Osteocyte (in vitro differentiated cells): ENCODE measurements at regions not wholly inside any gene's neighbourhood (a gene's known extent, or its start where the extent isn't known, plus 50 kb on each side); places are given as distances from the start of the nearest gene placed in this dataset.

Experiments used
- DNase-seq: peaks from one replicate; pipeline ENCODE4 v3.0.0; 2021; ENCODE audit warnings: mixed read lengths; ENCODE audit not compliant: unreplicated experiment; ENCODE audit errors: extremely low spot score
- H3K27ac Mint-ChIP-seq: one replicate; pipeline ENCODE4 v1.8.0; 2021; ENCODE audit warnings: mild to moderate bottlenecking, mixed read lengths; ENCODE audit not compliant: unreplicated experiment
- H3K27me3 Mint-ChIP-seq: one replicate; pipeline ENCODE4 v1.8.0; 2021; ENCODE audit warnings: mixed read lengths; ENCODE audit not compliant: unreplicated experiment
- H3K36me3 Mint-ChIP-seq: one replicate; pipeline ENCODE4 v1.8.0; 2021; ENCODE audit warnings: mixed read lengths; ENCODE audit not compliant: unreplicated experiment
- H3K4me1 Mint-ChIP-seq: one replicate; pipeline ENCODE4 v1.8.0; 2021; ENCODE audit warnings: mixed read lengths; ENCODE audit not compliant: unreplicated experiment
- H3K4me3 Mint-ChIP-seq: one replicate; pipeline ENCODE4 v1.8.0; 2021; ENCODE audit warnings: mild to moderate bottlenecking, moderate library complexity, mixed read lengths; ENCODE audit not compliant: unreplicated experiment
- H3K9me3 Mint-ChIP-seq: one replicate; pipeline ENCODE4 v1.8.0; 2021; ENCODE audit warnings: mixed read lengths; ENCODE audit not compliant: unreplicated experiment
- TF ChIP-seq, protein P1 (sequence below): fragments of 200-600 bp; sonication (generic); IDR thresholded peaks from 2 replicates; pipeline ENCODE4 v1.5.0; 2021; ENCODE audit warnings: antibody characterized with exemption, mild to moderate bottlenecking, moderate library complexity

DNA sequence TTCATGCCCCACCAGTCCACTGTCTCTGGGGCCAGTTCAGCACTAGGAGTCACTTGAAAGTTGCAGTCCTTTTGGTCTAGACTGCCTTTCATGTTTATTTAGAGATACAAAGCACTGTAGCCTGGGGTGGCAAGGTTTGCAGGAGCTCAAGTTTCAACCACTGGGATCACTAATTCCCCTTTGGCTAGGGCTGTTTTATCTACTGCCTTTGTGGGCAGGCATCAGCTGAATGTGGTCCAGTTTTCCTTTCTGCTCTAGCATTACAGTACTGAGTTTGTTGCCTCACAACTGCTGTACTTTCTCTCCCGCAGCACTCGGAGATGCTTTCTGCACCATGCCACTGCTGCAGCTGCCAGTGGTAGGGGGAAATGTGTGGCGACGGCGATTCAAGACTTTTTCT is 222.3 kb upstream of the HDX start:
- Mint-ChIP-seq H3K27ac (no peak overlapping the region), H3K27me3 (no peaks in the 10 kb centered on the region), H3K4me3 (no peak overlapping the region), H3K4me1 (no peaks in the 10 kb centered on the region), H3K9me3 (no peaks in the 10 kb centered on the region), H3K36me3 (no peaks in the 10 kb centered on the region)
- no peak for DNase-seq
- TF ChIP-seq, protein P1, sequence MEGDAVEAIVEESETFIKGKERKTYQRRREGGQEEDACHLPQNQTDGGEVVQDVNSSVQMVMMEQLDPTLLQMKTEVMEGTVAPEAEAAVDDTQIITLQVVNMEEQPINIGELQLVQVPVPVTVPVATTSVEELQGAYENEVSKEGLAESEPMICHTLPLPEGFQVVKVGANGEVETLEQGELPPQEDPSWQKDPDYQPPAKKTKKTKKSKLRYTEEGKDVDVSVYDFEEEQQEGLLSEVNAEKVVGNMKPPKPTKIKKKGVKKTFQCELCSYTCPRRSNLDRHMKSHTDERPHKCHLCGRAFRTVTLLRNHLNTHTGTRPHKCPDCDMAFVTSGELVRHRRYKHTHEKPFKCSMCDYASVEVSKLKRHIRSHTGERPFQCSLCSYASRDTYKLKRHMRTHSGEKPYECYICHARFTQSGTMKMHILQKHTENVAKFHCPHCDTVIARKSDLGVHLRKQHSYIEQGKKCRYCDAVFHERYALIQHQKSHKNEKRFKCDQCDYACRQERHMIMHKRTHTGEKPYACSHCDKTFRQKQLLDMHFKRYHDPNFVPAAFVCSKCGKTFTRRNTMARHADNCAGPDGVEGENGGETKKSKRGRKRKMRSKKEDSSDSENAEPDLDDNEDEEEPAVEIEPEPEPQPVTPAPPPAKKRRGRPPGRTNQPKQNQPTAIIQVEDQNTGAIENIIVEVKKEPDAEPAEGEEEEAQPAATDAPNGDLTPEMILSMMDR: no peak

DNA sequence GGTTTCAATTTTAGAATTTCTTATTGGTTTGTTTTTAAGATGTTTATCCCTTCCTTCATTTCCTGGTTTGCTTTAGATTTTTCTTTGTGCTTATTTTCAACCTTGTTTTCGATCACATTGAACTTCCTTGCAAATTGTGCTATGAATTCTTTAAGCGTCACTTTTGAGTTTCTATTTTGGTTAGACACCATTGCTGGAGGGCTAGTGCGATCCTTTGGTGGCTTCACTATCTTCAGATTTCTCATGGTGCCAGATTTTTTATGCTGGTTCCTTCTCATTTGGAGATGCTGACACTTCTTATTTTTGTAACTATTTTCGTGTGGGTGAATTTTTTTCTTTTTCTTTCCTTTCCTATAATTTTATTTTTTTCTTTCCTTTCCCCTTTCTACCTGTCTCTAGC is 227.2 kb upstream of the HDX start:
- TF ChIP-seq, protein P1: no peak
- no peak overlapping the region for H3K27ac Mint-ChIP-seq
- no peaks in the 10 kb centered on the region for H3K36me3 Mint-ChIP-seq
- no peaks in the 10 kb centered on the region for H3K9me3 Mint-ChIP-seq
- no peak overlapping the region for H3K4me3 Mint-ChIP-seq
- no peak for DNase-seq
- H3K27me3 Mint-ChIP-seq: no peaks in the 10 kb centered on the region
- H3K4me1 Mint-ChIP-seq: no peaks in the 10 kb centered on the region

DNA sequence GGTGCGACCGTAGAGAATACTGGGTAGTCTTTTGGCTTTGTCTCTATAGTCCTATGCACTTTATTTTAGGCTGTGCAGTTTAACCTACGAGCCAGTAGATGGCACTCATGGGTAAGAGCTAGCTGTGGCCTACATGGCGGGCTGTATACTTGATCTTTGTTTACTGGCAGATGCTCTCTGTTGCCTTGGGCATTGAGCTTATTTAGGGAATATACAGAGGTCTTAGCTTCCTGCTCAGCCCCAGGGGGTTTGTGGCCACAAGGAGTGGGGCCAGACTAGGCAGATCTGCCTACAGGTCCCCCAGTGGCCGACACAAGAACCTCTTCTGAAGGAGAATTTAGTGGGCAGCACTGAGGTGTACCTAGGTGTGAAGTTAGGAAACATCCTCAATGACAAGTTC is 227.6 kb upstream of the HDX start:
- no peaks in the 10 kb centered on the region for H3K9me3 Mint-ChIP-seq
- H3K27ac Mint-ChIP-seq: no peak overlapping the region
- no peak for DNase-seq
- H3K4me3 Mint-ChIP-seq: no peak overlapping the region
- TF ChIP-seq, protein P1: peak; percentile 69
- H3K4me1 Mint-ChIP-seq: no peaks in the 10 kb centered on the region
- no peaks in the 10 kb centered on the region for H3K27me3 Mint-ChIP-seq
- no peaks in the 10 kb centered on the region for H3K36me3 Mint-ChIP-seq

DNA sequence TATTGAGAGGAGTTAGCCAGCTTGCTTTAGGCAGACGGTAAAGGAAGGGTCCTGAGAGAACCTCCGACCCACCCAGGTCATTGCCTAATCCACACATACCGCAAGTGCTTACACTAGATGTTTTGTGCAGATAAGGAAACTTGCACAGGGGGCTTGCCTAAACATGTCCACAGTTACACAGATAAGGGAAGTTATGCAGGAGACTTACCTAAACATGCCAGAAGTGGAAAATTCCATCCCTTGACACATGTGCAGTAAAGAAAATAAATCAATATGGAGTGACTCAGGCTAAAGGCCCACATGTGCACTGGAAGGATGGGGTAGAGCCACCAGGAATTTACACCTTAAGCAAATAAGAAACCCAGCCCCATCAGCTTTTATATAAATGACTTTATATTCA is 232.8 kb upstream of the HDX start:
- TF ChIP-seq, protein P1: no peak
- H3K9me3 Mint-ChIP-seq: peaks cover 4% of the 10 kb centered on the region
- no peaks in the 10 kb centered on the region for H3K27me3 Mint-ChIP-seq
- H3K4me1 Mint-ChIP-seq: no peaks in the 10 kb centered on the region
- no peak overlapping the region for H3K27ac Mint-ChIP-seq
- no peak overlapping the region for H3K4me3 Mint-ChIP-seq
- no peak for DNase-seq
- H3K36me3 Mint-ChIP-seq: no peaks in the 10 kb centered on the region

DNA sequence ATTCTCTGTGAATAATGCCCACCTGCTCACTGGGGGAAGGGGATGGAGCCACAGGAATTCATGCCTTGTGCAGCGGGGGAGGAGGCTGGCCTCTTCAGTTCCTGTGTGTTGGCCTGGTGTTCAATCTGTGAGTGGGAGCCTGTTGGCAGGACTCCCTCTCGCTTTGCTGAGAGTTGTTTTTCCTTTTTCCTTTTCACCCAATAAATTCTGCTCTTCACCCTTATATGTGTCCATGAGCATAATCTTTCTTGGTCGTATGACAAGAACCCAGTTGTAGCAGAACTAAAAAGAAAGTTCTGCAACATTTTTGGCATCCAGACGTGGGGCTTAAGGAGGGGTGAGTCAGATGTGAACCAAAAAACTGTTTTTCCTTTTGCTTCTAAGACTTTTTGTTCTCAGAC is 235.2 kb upstream of the HDX start:
- Mint-ChIP-seq H3K27me3 (no peaks in the 10 kb centered on the region), H3K4me1 (no peaks in the 10 kb centered on the region), H3K36me3 (no peaks in the 10 kb centered on the region), H3K4me3 (no peak overlapping the region), H3K27ac (no peak overlapping the region), H3K9me3 (peaks cover 9% of the 10 kb centered on the region)
- TF ChIP-seq, protein P1: no peak
- DNase-seq: no peak
